WI38 (cell line): ENCODE measurements at regions not wholly inside any gene's neighbourhood (a gene's known extent, or its start where the extent isn't known, plus 50 kb on each side); places are given as distances from the start of the nearest gene placed in this dataset.

Experiments used
- H3K4me3 ChIP-seq: 2 replicates; pipeline ENCODE4 v1.5.1; 2011; ENCODE audit warnings: low read depth, mild to moderate bottlenecking, control low read depth, low read length
- TF ChIP-seq, protein P1 (sequence below): IDR thresholded peaks from 2 replicates; pipeline ENCODE4 v1.5.1; 2012; ENCODE audit warnings: low read depth, mild to moderate bottlenecking, control low read depth, low read length

DNA sequence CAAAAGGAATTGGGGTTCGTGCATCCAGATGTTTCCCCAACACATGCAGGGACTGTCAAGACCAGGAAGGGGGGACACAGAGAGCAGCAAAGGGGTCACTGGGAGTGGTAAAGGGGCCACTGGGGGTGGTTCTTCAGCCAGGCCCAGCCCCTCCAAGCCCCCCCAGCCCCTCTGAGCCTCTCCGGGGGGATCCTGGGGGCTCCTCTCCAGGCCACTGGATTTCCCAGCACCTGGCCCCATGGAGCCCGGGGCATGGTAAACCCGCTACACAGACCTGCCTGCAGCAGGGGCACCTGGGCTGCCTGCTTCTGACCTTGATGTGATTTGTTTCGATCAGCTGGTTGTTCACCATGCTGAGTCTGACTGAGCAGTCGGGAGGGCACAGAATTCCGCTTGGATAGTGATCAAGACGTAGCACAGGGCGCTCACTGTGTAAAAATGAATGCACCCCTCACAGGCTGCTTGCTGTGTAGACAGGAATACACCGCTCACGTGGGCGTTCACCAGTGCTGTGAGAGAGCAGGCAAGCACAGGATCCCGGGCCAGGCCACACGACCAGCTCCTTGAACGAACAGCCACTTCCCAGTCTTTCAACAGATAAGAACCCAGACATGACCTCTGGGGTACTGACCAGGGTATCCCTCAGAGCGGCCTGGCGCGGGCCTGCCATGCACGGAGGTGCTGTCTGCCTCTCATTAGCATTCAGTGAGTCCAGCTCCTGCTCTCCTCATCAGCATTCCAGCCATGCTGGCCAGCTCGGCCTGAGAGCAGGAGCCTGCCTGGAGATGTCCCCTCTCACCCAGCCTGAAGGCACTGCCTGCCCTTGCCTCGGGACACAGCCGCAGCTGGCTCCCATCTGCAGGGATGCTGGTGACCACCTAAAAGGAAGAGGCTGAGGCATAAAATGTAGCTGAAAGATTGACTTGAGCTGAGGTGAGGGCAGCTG is 73.3 kb upstream of the OTOS start:
- no peak overlapping the region for H3K4me3 ChIP-seq
- TF ChIP-seq, protein P1, sequence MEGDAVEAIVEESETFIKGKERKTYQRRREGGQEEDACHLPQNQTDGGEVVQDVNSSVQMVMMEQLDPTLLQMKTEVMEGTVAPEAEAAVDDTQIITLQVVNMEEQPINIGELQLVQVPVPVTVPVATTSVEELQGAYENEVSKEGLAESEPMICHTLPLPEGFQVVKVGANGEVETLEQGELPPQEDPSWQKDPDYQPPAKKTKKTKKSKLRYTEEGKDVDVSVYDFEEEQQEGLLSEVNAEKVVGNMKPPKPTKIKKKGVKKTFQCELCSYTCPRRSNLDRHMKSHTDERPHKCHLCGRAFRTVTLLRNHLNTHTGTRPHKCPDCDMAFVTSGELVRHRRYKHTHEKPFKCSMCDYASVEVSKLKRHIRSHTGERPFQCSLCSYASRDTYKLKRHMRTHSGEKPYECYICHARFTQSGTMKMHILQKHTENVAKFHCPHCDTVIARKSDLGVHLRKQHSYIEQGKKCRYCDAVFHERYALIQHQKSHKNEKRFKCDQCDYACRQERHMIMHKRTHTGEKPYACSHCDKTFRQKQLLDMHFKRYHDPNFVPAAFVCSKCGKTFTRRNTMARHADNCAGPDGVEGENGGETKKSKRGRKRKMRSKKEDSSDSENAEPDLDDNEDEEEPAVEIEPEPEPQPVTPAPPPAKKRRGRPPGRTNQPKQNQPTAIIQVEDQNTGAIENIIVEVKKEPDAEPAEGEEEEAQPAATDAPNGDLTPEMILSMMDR, result no peak

DNA sequence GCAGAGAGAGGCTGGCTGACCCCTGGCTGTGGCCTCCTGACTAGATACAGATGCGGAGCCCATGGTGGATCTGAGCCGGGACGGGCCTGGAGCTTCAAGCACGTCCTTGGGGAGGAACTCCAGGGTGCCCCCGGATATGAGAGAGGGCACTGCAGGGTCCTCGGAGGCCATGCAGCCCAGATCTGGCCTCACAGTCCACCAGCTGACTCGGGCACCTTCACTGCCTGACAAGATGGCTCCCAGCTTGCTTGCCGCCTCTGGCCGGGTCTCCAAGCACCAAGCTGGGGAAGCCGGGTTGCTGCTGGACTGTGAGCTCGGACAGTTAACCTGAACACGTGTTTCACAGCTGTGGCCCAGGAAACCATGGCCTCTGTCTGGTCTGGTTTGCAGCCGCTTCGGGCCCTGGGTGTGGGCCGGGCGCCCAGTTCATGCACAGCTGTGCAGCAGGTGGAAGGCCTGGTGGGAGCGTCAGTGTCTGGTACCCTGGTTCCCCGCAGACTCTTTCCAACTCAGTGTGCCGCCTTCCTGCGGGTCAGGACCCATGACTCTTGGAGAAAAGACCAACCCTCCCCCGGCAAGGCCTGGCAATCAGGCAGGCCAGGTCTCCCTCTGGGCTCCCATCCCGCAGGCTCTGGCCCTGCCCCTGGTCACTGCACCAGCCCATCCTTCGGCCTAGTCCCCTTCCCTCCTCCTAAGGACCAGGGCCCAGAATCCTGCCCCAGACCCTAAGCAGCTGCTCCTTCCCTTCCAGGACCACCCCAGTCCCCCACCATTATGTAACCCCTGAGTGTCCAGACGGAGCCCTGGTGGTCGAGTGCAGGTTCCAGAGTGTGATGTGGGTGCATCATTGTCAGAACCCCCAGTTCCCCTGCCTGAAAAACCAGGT is 74.6 kb upstream of the OTOS start:
- TF ChIP-seq, protein P1, result no peak
- H3K4me3 ChIP-seq, result no peak overlapping the region

DNA sequence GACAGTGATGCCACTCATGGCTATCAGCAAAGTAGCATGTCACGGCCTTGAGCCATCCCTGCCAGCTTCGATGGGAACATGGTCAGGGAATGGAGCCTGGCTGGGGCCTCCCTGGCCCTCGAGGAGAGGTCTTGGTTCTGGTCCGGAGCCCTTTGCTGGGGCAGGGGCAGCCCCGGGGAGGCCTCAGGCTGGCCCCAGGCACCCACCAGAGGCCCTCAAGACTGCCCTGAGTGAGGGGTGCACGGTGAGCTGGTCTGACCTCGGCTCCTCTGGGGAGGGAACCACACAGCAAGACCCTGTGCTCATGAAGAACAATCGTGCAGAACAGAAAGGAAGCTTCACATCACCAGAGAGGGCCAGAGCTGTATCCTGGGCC is 75.2 kb upstream of the OTOS start:
- TF ChIP-seq, protein P1, result no peak
- no peak overlapping the region for H3K4me3 ChIP-seq

DNA sequence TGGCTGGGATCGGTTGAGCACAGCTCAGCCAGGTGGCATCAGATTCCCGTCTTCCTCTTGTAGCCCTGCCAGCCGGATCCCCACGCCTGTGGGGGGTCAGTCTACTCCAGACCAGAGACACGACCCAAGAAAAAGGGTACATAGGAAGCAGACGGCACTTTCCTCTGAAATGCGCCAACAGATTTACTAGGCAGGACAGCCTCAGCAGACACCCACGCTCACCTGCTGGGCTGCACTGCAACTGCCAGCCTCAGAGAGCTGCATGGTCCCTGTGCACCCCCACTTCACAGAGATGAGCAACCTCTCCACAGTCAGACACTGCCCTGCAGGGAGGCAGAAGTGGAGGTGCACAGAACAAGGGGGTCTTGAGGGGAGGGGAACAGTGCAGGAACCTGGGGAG is 75.7 kb upstream of the OTOS start:
- no peak overlapping the region for H3K4me3 ChIP-seq
- TF ChIP-seq, protein P1, result no peak

DNA sequence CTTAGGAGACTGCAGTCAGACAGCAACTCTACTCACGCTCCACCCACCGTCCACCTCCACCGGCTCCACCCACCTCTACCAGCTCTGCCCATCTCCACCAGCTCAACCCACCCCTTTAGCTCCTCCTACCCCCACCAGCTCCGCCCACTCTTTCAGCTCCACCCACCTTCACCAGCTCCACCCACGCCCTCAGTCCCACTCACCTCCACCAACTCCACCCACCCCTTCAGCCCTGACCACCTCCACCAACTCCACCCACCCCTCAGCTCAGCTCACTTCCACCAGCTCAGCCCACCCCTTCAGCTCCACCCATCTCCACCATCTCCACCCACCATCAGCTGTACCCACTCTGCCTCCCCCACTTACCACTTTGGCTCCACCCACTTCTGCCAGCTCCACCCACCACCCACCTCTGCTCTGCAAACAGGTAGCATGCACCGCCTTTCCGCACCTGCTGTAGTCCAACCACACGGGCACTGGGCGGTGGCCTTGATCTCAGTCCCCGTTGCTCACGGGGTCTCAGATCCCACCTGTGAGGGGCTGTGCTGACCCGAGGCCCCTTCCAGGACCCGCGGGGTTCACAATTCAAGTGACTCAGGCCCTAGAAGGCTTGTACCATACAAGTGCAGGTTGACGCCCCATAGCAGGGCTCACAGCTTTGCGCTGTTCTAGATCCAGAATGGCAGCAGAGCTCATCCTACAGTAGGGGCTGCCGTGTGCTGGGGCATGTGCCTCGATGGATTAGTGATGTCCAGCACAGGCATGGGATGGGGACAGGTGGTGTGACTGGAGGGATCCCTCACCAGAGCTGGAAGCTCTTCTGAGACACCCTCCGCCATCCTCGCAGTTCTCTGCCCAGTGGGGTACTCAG is 77.2 kb upstream of the OTOS start:
- TF ChIP-seq, protein P1, result no peak
- H3K4me3 ChIP-seq, result no peak overlapping the region

DNA sequence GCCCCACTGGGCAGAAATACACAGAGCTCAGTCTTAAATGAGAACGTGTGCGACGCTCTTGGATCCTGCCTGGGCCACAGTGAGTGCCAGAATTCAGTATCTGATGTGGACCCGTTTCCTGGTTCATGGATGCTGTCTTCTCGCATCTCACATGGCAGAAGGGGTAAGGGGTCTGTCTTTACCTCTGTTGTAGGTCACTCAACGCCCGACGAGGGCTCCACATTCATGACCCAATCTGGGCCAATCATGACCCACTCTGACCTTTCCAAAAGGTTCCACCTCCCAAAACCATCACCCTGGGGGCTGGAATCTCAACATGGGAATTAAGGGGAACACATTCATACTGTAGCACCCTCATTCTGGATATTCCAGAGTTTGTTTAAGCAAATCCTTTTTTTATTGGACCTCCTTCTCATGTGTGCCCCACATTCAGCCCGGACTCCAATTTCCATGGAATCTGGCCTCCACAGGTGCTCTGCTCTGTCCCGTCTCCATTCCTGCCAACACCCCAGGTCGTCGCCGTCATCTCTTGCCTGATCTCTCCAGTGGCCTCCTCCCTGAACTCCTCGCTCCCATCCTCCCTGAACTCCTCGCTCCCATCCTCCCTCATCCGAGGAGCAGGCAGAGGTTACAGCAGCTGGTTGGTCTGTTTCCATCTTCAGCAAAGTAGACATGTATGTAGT is 78.9 kb upstream of the OTOS start:
- TF ChIP-seq, protein P1, result no peak
- no peak overlapping the region for H3K4me3 ChIP-seq
